Erythroblast (primary cell): ENCODE measurements at regions not wholly inside any gene's neighbourhood (a gene's known extent, or its start where the extent isn't known, plus 50 kb on each side); places are given as distances from the start of the nearest gene placed in this dataset.
"Not testable (repeated sequence)": the region's sequence is repeated elsewhere in the genome, so short reads cannot be mapped to it uniquely, and the experiment has no call there.

ENCODE experiments used
- DNase-seq, 2 experiments: peaks; one replicate each; lab custom pipeline; 2025; lab: John Stamatoyannopoulos, UW
- GATA1 ChIP-seq: IDR thresholded peaks from 2 replicates; pipeline ENCODE4 v1.6.1; 2011; ENCODE audit warnings: low read depth, mild to moderate bottlenecking, control low read depth, low read length, moderate library complexity
- POLR2A ChIP-seq: IDR thresholded peaks from 2 replicates; pipeline ENCODE4 v1.6.1; 2011; ENCODE audit warnings: mild to moderate bottlenecking, low read length

GRCh38 chrX:40402831-40403533 lies 177.8 kb upstream of the ATP6AP2 start:
- TF ChIP-seq POLR2A (no peak), GATA1 (no peak)
- DNase-seq = no peak

DNA sequence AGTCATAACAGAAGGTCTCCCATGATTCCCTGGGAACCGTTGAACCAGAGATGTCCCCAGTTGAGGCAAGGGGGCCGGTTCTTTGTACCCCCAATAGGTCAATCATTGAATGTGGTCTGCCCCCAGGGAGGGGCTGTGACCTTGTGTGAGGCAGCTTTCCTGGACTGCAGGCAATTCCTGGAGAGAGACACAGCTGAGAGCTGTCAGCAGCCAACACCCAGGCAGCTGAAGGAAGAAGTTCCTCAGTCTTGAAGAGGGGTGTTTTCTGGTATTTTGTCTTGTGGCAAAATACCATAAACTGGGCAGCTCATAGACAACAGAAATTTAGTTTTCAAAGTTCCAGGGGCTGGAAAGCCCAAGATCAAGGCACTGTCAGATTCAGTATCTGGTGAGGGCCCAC lies 185.7 kb upstream of the ATP6AP2 start:
- no peak for TF ChIP-seq POLR2A
- DNase-seq = no peak

DNA sequence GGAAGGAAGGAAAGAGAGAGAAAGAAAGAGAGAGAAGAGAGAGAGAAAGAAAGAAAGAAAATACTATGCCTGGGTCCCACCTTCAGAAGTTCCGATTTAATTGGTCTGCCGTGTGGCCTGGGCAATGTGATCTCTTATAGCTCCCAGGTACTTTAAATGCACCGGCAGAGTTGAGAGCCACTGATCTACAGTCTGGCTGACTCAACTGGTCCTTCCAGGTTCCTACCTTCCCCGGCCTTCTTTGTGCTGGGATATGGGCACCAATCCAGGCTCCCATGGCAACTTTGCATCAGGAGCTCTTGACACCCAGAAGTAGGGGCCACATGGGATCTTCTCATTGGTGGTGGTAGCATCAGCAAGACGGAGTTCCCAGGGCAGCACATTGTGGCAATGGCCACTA lies 186.5 kb upstream of the ATP6AP2 start:
- TF ChIP-seq GATA1 (no peak), POLR2A (no peak)

DNA sequence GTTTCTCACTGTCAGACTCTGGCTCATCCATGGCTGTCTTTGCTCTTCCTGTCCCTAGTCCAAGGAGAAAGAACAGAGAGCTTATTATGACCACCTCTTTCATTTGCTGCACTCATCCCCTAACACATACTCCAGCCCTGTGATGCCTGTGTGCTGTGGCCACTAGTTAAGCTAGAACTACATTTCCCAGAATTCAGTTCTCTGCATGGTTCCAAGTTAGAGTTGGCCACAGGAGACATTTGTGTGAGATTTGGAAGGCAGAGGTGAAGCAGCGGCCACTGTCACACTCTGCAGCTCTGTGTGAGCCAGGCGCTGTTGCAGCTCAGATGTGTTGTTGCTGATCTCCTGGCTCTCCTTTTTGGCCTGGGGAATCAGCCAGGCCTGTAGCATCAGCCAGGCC lies 188.2 kb upstream of the ATP6AP2 start:
- no peak for DNase-seq
- TF ChIP-seq GATA1 = no peak

More for the DNA sequence above, 186.5 kb upstream of the ATP6AP2 start:
- no peak for DNase-seq

DNA sequence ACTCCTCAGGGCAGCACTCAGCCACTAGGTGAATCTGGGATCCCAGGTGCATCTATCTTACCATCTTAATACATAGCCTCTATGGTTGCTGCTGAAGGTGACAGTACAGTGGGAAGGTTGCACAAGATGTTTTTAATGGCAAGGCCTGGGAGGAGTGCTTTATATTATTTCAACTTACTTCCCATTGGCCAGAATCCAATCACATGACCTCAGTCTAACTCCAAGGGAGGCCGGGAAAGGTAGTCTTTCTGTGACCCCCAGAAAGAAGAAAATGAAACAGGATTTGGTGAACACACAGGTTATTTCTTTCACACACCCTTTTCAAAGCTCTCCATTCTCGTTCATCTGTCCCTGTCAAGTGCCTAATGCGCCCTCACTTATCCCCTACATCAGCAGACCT lies 189.1 kb upstream of the ATP6AP2 start:
- TF ChIP-seq POLR2A = no peak
- no peak for TF ChIP-seq GATA1
- DNase-seq = no peak

GRCh38 chrX:40389555-40389954 lies 191.2 kb upstream of the ATP6AP2 start:
- no peak for DNase-seq
- TF ChIP-seq POLR2A (no peak), GATA1 (no peak)

DNA sequence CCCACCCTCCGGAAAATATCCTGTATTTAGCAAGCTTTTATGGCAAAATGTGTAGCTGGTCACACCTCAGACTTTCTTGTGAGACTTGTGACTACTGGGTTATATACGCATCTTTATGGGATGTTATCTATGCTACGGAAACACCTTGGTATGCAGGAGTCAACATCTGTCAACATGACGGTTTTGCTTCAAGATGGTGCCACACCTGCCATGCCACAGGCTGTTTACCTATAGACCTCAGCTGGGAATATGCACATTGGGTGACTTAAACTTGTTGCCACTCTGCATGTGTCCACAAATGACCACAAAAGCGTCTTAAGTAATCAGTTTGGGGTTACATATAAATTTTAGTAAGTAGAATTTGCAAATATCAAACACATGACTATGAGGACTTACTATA lies 192.3 kb upstream of the ATP6AP2 start:
- TF ChIP-seq POLR2A (no peak), GATA1 (no peak)
- DNase-seq = no peak

- DNase-seq = not testable (repeated sequence)
These were observed 192.9 kb upstream of the ATP6AP2 start for GRCh38 chrX:40387869-40388268.

DNA sequence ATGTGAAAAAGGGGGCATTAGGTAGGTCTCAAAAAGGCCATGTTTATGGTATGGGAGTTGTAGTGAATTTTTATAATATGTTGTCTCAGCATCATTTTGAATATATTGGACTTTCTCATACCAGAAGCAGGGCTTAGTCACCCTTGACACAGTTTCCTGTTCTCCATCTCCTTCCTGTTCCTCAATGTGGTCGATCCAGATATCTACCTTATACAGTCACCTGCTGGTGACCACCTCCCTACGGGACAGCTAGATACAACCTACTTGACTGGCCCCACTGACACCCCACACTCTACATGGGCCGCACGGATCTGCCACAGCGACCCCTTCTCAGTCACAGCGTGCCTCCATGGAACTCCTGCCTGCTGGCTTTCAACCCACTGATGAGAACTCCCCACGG lies 193.5 kb upstream of the ATP6AP2 start:
- DNase-seq = not testable (repeated sequence)

DNA sequence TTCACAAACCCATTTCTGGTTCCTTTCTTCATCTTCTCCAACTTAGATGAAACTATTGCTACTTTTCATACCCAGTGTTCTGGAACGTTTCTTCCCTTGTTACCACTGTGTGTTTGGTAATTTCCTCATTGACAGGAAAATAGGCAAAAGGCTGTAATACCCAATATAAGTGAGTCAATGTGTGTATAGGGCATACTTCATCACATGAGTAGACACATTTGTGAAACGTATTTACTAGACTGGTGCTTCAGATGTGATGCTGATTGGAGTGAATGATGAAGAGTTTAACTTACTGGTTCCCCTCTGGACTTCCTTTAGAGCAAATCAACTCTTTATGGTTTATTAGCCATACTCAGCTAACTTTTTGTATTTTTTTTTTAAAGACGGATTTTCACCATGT lies 195.1 kb upstream of the ATP6AP2 start:
- no peak for TF ChIP-seq GATA1
- no peak for TF ChIP-seq POLR2A
- no peak for DNase-seq

DNA sequence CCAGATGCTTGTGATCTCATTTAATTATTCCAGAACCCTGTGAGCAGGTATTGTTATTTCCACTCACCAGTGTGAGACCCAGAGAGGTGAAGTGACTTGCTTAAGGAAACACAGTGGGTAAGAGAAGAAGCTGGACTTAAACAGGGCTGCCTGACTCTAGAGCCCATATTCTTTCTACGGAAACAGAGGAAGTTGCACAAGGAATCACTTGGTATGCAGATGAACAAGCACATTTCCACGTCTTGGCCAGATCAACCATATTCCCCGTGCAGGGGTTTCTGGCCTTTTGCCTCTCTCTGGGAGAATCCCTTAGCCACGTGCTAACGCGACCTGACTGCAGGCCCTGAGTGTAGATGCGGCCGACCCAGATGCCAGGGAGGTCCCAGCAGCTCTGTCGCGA lies 195.5 kb upstream of the ATP6AP2 start:
- no peak for TF ChIP-seq GATA1
- TF ChIP-seq POLR2A = no peak
- no peak for DNase-seq

GRCh38 chrX:40383969-40384368 lies 196.8 kb upstream of the ATP6AP2 start:
- no peak for DNase-seq
- TF ChIP-seq GATA1 = no peak

- TF ChIP-seq POLR2A (no peak), GATA1 (no peak)
- DNase-seq = no peak
These were observed 197.4 kb upstream of the ATP6AP2 start for GRCh38 chrX:40383360-40383759.

GRCh38 chrX:40380655-40381488 lies 199.9 kb upstream of the ATP6AP2 start:
- DNase-seq = no peak
- TF ChIP-seq GATA1 (no peak), POLR2A (no peak)

DNA sequence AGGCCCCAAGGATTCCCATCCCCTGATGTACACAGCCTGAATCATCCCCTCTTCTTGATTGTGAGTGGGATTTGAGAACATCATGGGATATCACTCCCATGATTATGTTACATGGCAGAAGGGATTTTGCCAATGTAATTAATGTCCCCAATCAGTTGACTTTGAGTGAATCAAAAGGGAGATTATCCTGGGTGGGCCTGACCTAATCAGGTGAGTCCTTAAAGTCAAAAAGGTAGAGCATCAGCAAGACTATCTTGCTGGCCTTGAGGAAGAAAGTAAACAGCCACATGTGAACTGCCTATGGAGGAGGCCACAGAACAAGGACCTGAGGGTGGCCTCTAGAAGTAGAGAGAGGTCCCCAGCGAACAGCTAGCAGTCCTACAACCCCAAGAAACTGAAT lies 203.1 kb upstream of the ATP6AP2 start:
- no peak for TF ChIP-seq POLR2A
- no peak for TF ChIP-seq GATA1
- DNase-seq = no peak
